ENCODE measurements at regions not wholly inside any gene's neighbourhood (a gene's known extent, or its start where the extent isn't known, plus 50 kb on each side); places are given as distances from the start of the nearest gene placed in this dataset.
"Not testable (repeated sequence)": the region's sequence is repeated elsewhere in the genome, so short reads cannot be mapped to it uniquely, and the experiment has no call there.

DNA sequence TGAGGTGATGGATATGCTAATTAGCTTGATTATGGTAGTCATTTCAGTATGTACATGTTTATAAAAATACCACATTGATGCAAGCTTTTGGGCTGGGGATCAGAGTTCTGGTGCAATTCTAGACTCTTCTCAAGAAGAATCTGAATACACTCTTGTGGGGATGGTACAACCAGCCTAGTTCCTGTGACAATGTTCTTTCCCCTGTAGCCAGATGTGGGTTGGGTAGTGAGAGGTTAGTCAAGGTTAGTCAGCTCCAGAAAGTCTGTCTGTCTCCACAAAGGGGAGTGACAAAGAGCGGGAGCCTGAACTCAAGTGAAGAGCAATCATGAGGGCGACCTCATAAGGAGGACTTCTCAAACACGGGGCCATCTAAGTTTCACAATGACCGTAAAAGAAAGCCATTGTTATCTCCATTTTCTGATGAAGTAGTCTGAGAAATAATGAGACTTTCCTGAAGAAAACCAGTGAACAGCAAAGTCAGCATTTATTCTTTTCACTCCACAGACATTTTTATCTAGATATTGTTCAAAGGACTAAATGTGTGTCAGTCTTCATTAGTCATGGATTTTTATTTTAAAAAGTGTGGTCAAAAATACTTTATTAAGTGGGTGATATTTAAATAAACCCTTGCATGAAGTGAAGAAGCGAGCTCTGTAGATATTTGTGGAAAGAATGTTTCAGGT, 209.5 kb downstream of the SPATA31A6 start:
- ATAC-seq; H3K27ac Mint-ChIP-seq; H3K4me3 Mint-ChIP-seq; DNase-seq; POLR2A ChIA-PET; H3K36me3 Mint-ChIP-seq (ENCODE audit: low read depth); CTCF ChIA-PET; H3K4me1 Mint-ChIP-seq (ENCODE audit: low read depth); H3K9me3 Mint-ChIP-seq (ENCODE audit: insufficient read depth); H3K27me3 Mint-ChIP-seq (ENCODE audit: low read depth): not testable (repeated sequence)

DNA sequence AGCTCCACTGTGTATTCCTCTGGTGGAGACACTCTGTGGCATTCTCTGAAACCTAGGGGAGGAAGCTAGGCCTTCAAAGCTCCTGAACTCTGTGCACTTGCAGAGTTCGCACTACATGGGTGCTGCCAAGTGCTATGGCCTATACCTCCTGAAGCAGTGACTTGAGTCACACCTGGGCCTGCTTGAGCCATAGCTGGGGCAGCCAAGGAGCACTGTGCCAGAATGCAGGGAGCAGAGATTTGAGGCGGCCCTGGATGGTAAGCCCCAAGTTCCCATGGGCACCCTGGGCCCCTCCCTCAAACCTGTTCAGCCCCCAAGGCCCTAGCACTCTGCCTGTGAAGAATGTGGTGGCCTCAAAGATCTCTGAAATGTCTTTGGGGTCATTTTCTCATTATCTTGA, 212.9 kb downstream of the SPATA31A6 start:
- Mint-ChIP-seq H3K4me1 (ENCODE audit: low read depth) (no peaks in the 10 kb centered on the region), H3K27ac (no peak overlapping the region), H3K9me3 (ENCODE audit: insufficient read depth) (no peaks in the 10 kb centered on the region), H3K27me3 (ENCODE audit: low read depth) (no peaks in the 10 kb centered on the region), H3K36me3 (ENCODE audit: low read depth) (no peaks in the 10 kb centered on the region), H3K4me3 (no peak overlapping the region)
- no peak for DNase-seq
- ChIA-PET CTCF (no interaction called here), POLR2A (no interaction called here)
- no peak for ATAC-seq

DNA sequence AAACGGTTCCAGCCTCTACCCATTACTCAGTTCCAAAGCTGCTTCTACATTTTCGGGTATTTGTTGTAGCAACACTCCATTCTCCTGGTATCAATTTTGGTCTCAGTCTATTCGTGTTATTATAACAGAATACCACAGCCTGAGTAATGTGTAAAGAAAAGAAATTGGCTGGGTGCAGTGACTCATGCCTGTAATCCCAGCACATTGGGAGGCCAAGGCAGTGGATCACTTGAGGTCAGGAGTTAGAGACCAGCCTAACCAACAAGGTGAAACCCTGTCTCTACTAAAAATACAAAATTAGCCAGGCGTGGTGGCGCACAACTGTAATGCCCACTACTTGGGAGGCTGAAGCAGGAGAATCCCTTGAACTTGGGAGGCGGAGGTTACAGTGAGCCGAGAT, 213.9 kb downstream of the SPATA31A6 start:
- CTCF ChIA-PET; H3K4me1 Mint-ChIP-seq (ENCODE audit: low read depth); H3K27me3 Mint-ChIP-seq (ENCODE audit: low read depth); DNase-seq; H3K27ac Mint-ChIP-seq; ATAC-seq; H3K36me3 Mint-ChIP-seq (ENCODE audit: low read depth); H3K9me3 Mint-ChIP-seq (ENCODE audit: insufficient read depth); POLR2A ChIA-PET; H3K4me3 Mint-ChIP-seq: not testable (repeated sequence)

DNA sequence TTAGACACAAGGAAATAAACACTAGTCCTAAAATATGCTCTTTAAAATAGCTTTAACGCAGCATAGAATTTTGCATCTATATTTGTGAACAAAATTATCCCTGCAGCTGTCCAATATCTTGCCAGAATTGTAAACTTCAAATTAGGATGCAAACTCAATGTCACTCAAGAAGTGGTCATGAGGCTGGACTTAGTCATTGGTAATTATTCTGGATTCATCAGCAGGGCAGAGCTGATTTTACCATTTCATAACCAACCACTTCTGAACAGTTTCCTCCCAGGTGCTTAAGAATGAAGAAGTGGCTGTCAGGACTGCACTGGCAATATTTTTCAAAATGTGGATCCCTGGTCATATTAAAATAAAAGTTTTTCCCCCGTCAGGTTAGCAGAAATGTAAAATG, 219.5 kb downstream of the SPATA31A6 start:
- ATAC-seq; H3K9me3 Mint-ChIP-seq (ENCODE audit: insufficient read depth); DNase-seq; POLR2A ChIA-PET; H3K36me3 Mint-ChIP-seq (ENCODE audit: low read depth); CTCF ChIA-PET; H3K27ac Mint-ChIP-seq; H3K4me1 Mint-ChIP-seq (ENCODE audit: low read depth); H3K27me3 Mint-ChIP-seq (ENCODE audit: low read depth); H3K4me3 Mint-ChIP-seq: not testable (repeated sequence)

DNA sequence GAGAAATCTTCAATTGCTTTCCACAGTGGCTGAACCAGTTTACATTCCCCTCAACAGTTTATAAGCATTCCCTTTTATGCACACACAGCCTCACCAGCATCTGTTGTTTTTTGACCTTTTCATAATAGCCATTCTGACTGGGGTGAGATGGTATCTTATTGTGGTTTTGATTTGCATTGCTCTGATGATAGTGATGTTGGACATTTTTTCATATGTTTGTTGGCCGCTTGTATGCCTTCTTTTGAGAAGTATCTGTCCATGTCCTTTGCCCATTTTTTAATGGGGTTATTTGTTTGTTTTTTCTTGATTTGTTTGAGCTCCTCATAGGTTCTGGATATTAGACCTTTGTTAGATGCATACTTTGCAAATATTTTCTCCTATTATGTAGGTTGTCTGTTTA, 226.1 kb downstream of the SPATA31A6 start:
- H3K27ac Mint-ChIP-seq; H3K4me3 Mint-ChIP-seq; H3K9me3 Mint-ChIP-seq (ENCODE audit: insufficient read depth); H3K27me3 Mint-ChIP-seq (ENCODE audit: low read depth); CTCF ChIA-PET; DNase-seq; H3K36me3 Mint-ChIP-seq (ENCODE audit: low read depth); POLR2A ChIA-PET; H3K4me1 Mint-ChIP-seq (ENCODE audit: low read depth); ATAC-seq: not testable (repeated sequence)

DNA sequence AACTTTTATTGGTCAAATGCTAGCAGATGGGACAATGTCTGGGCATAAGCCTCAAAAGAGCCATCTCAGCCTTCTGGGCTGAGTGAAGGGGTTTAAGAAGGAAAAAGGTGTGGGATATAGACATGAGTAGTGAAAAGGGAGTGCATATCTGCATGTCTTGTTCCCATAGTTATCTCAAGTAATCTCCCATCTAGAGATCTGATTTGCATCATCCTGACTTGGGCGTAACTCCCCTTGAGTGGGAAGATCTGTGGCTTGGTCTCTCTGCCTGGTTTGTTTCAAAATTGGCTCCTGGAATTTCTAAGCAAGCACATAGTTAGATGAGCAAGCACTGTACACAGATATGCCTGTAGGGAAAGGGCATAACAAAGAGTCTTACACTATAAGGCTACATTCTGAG, 228.9 kb downstream of the SPATA31A6 start:
- H3K9me3 Mint-ChIP-seq (ENCODE audit: insufficient read depth); H3K4me3 Mint-ChIP-seq; H3K27ac Mint-ChIP-seq; H3K36me3 Mint-ChIP-seq (ENCODE audit: low read depth); H3K4me1 Mint-ChIP-seq (ENCODE audit: low read depth); POLR2A ChIA-PET; H3K27me3 Mint-ChIP-seq (ENCODE audit: low read depth); CTCF ChIA-PET; ATAC-seq; DNase-seq: not testable (repeated sequence)

DNA sequence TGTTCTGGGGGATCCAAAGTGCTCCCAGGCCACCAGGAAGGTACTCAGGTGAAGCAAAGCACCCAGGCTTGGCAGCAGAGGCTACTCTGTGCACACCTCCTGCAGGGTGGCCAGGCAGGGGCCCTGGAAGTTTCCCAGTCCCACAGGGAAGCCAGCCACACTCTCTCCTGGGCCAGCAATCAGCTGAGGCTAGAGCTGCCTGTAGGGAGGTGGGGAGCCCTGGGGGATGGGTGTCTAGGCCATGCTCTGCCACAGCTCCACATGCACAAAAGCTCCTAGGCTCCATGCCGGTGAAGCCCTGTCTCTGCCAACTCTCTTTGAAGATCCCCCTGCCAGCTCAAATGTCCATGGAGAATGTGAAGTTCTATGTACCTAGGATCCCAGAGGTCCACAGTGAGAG, 231.4 kb downstream of the SPATA31A6 start:
- H3K27ac Mint-ChIP-seq; ATAC-seq; H3K27me3 Mint-ChIP-seq (ENCODE audit: low read depth); DNase-seq; H3K4me3 Mint-ChIP-seq; POLR2A ChIA-PET; H3K9me3 Mint-ChIP-seq (ENCODE audit: insufficient read depth); CTCF ChIA-PET; H3K4me1 Mint-ChIP-seq (ENCODE audit: low read depth); H3K36me3 Mint-ChIP-seq (ENCODE audit: low read depth): not testable (repeated sequence)

DNA sequence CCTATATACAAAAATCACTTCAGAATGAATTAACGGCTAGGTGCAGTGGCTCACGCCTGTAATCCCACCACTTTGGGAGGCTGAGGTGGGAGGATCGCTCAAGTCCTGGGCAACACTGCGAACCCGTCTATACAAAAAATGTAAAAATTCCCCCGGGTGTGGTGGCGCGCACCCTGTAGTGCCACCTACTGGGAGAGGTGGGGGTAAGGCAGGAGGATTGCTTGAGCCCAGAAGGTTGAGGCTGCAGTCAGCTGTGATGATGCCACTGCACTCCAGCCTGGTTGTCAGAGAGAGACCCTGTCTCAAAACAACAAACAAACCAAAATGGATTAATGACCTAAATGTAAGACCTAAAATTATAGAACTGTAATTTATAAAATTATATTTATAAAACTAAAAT, 236.2 kb downstream of the SPATA31A6 start:
- H3K4me3 Mint-ChIP-seq; H3K9me3 Mint-ChIP-seq (ENCODE audit: insufficient read depth); CTCF ChIA-PET; H3K27me3 Mint-ChIP-seq (ENCODE audit: low read depth); H3K4me1 Mint-ChIP-seq (ENCODE audit: low read depth); H3K27ac Mint-ChIP-seq; ATAC-seq; DNase-seq; H3K36me3 Mint-ChIP-seq (ENCODE audit: low read depth); POLR2A ChIA-PET: not testable (repeated sequence)

DNA sequence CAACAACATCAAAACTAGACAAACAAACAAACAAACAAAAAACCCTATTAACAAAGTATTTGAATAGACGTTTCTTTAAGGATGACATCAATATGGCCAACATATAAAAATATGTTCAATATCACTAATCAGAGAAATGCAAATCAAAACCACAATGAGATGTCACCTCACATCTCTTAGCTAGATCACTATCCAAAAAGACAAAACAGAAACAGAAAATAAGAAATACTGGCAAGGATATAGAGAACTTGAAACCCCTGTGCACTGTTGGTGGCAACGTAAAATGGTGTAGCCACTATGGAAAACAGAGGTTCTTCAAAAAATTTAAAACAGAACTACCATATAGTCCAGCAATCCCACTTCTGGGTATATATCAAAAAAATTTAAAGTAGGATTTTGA, 236.9 kb downstream of the SPATA31A6 start:
- H3K27ac Mint-ChIP-seq; H3K36me3 Mint-ChIP-seq (ENCODE audit: low read depth); H3K4me1 Mint-ChIP-seq (ENCODE audit: low read depth); ATAC-seq; CTCF ChIA-PET; H3K27me3 Mint-ChIP-seq (ENCODE audit: low read depth); H3K4me3 Mint-ChIP-seq; POLR2A ChIA-PET; DNase-seq; H3K9me3 Mint-ChIP-seq (ENCODE audit: insufficient read depth): not testable (repeated sequence)

DNA sequence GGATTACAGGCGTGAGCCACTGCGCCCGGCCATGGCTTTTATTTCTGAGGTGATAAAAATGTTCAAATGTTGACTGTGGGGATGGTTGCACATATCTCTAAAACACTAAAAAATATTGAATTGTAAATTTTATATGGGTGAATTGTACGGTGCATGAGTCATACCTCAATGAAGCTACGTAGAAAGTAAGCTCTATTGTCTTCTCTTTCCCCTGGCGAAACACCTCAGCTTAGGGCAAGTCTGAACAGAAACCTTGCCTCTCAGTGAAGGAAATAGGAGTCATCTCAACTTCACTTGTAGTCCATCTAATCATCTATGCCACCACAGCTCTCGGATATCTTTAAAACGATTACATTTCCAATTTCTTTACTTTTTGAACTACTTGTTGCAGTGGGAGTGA, 238.2 kb downstream of the SPATA31A6 start:
- POLR2A ChIA-PET; H3K36me3 Mint-ChIP-seq (ENCODE audit: low read depth); DNase-seq; H3K4me1 Mint-ChIP-seq (ENCODE audit: low read depth); ATAC-seq; H3K27ac Mint-ChIP-seq; H3K9me3 Mint-ChIP-seq (ENCODE audit: insufficient read depth); H3K27me3 Mint-ChIP-seq (ENCODE audit: low read depth); H3K4me3 Mint-ChIP-seq; CTCF ChIA-PET: not testable (repeated sequence)

DNA sequence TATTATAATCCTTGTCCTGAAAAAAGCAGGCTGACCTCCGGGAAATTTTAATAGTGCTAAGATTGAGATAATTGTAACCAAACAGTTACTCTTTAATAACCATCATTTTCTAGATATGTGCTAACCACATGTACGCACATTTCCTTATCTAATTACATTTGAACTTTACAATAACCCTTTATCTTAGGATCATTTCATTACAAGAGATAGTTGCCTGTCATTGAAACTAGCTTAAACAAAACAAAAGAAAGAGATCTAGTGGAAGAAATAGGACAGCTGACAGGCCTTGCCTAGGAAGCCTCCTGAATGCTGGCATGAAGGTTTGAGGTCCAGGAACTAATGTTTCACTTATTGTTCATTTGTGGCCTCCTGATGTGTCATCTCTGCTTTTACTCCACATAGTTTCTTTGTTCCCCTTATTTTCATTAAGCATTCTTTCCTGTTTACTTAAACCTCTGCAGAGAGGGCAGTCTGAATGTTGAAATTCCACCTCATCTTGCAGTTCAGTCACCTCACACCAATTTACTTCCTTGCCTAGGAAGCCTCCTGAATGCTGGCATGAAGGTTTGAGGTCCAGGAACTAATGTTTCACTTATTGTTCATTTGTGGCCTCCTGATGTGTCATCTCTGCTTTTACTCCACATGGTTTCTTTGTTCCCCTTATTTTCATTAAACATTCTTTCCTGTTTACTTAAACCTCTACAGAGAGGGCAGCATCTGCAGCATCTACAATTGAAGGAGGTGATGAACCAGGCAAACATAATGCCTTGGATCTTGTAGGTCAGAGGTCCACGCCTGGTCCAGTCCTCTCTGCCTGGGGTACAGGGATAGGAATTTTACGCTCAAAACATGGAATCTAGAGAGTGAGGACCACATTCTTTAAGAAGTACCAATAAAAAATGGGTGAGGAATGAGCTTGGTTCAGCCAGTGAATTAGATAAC, 247.5 kb downstream of the SPATA31A6 start:
- H3K27me3 Mint-ChIP-seq (ENCODE audit: low read depth); H3K36me3 Mint-ChIP-seq (ENCODE audit: low read depth); DNase-seq; H3K4me1 Mint-ChIP-seq (ENCODE audit: low read depth); CTCF ChIA-PET; ATAC-seq; POLR2A ChIA-PET; H3K27ac Mint-ChIP-seq; H3K9me3 Mint-ChIP-seq (ENCODE audit: insufficient read depth); H3K4me3 Mint-ChIP-seq: not testable (repeated sequence)

DNA sequence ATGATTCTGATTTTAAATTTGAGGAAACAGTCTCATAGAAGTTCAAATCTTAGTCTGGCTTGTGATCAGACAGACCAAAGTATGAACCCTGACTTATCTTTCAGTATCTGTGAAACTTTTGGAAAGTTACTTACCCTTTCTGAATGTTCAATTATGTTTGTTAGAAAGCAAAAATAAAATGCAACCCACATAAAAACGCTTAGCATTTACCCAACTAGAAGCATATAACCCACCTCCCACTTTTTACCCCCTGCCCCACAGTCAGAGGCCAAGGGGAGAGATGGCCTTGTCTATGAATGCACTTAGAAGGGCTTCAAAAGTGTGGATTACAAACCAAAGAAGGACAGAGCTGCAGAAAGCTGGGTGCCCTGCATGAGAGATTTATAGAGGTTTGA, 248.2 kb downstream of the SPATA31A6 start:
- H3K4me1 Mint-ChIP-seq (ENCODE audit: low read depth); CTCF ChIA-PET; H3K4me3 Mint-ChIP-seq; H3K36me3 Mint-ChIP-seq (ENCODE audit: low read depth); POLR2A ChIA-PET; DNase-seq; ATAC-seq; H3K27ac Mint-ChIP-seq; H3K27me3 Mint-ChIP-seq (ENCODE audit: low read depth); H3K9me3 Mint-ChIP-seq (ENCODE audit: insufficient read depth): not testable (repeated sequence)

Measured in activated CD8-positive, alpha-beta T cell treated with anti-CD3 and anti-CD28 coated beads, Interleukin-2, amount 10 ng/mL, durations not matched to agents 7 days and 5 days (primary cell).